GM18520 (cell line): ENCODE measurements at regions not wholly inside any gene's neighbourhood (a gene's known extent, or its start where the extent isn't known, plus 50 kb on each side); places are given as distances from the start of the nearest gene placed in this dataset.
A peak's percentile ranks its signal among the peaks of the same experiment; 100 is the strongest.

Source experiments
- ATAC-seq: cut with Tn5 transposase; IDR thresholded peaks from one replicate; pipeline ENCODE4 v1.9.1; 2021; ENCODE audit not compliant: unreplicated experiment

GRCh38 chr5:34582371-34582770 is 73.8 kb upstream of the RAI14 start:
- no peak for ATAC-seq

GRCh38 chr5:34583167-34583566 is 73.0 kb upstream of the RAI14 start:
- no peak for ATAC-seq

GRCh38 chr5:34584165-34584564 is 72.0 kb upstream of the RAI14 start:
- no peak for ATAC-seq

GRCh38 chr5:34585601-34586104 is 70.5 kb upstream of the RAI14 start:
- ATAC-seq, result no peak

- ATAC-seq, result no peak
Observed at GRCh38 chr5:34586117-34586885, 69.8 kb upstream of the RAI14 start.

GRCh38 chr5:34587355-34588241 is 68.5 kb upstream of the RAI14 start:
- ATAC-seq, result peak; percentile 65

- no peak for ATAC-seq
Observed at GRCh38 chr5:34589832-34590231, 66.3 kb upstream of the RAI14 start.

GRCh38 chr5:34591723-34592122 is 64.4 kb upstream of the RAI14 start:
- no peak for ATAC-seq

GRCh38 chr5:34597034-34598027 is 58.8 kb upstream of the RAI14 start:
- no peak for ATAC-seq

- ATAC-seq, result no peak
Observed at GRCh38 chr5:34598177-34598794, 57.8 kb upstream of the RAI14 start.

- no peak for ATAC-seq
Observed at GRCh38 chr5:34599471-34600117, 56.5 kb upstream of the RAI14 start.

- no peak for ATAC-seq
Observed at GRCh38 chr5:34600118-34600493, 56.0 kb upstream of the RAI14 start.

GRCh38 chr5:34603378-34603777 is 52.8 kb upstream of the RAI14 start:
- ATAC-seq, result no peak

- ATAC-seq, result no peak
Observed at GRCh38 chr5:34604119-34604675, 51.9 kb upstream of the RAI14 start.

GRCh38 chr5:34606101-34606500 is 50.0 kb upstream of the RAI14 start:
- no peak for ATAC-seq
